H9 (cell line): ENCODE measurements at regions not wholly inside any gene's neighbourhood (a gene's known extent, or its start where the extent isn't known, plus 50 kb on each side); places are given as distances from the start of the nearest gene placed in this dataset.

Experiments
- DNase-seq: peaks from one replicate; pipeline ENCODE4 v3.0.0-alpha.2; 2017
- H2AFZ ChIP-seq: one replicate; pipeline ENCODE4 v1.6.1; 2013; ENCODE audit warnings: mild to moderate bottlenecking, low read length, control low read depth, moderate library complexity
- H2AK5ac ChIP-seq: 2 replicates; pipeline ENCODE4 v1.6.1; 2013; ENCODE audit warnings: low read length, control low read depth, mixed read lengths; ENCODE audit not compliant: insufficient read length
- H2BK120ac ChIP-seq: one replicate; pipeline ENCODE4 v1.6.1; 2013; ENCODE audit warnings: low read depth, mild to moderate bottlenecking, low read length, control low read depth, inconsistent platforms; ENCODE audit not compliant: poor library complexity, severe bottlenecking
- H2BK12ac ChIP-seq: 2 replicates; pipeline ENCODE4 v1.6.1; 2013; ENCODE audit warnings: low read length, control low read depth, mixed read lengths, low read depth; ENCODE audit not compliant: insufficient read length
- H2BK15ac ChIP-seq: 2 replicates; pipeline ENCODE4 v1.6.1; 2013; ENCODE audit warnings: low read depth, low read length, control low read depth
- H2BK20ac ChIP-seq: one replicate; pipeline ENCODE4 v1.6.1; 2013; ENCODE audit warnings: low read depth, mild to moderate bottlenecking, low read length, control low read depth, inconsistent platforms; ENCODE audit not compliant: poor library complexity, severe bottlenecking
- H2BK5ac ChIP-seq: 2 replicates; pipeline ENCODE4 v1.6.1; 2013; ENCODE audit warnings: low read length, control low read depth, mixed read lengths; ENCODE audit not compliant: insufficient read length
- H3K14ac ChIP-seq: 2 replicates; pipeline ENCODE4 v1.6.1; 2013; ENCODE audit warnings: low read length, control low read depth; ENCODE audit not compliant: insufficient read depth
- H3K18ac ChIP-seq: 2 replicates; pipeline ENCODE4 v1.6.1; 2013; ENCODE audit warnings: low read depth, mild to moderate bottlenecking, mixed read lengths, low read length, control low read depth; ENCODE audit not compliant: insufficient read length
- H3K23ac ChIP-seq: 2 replicates; pipeline ENCODE4 v1.6.1; 2013; ENCODE audit warnings: low read length, control low read depth, mixed read lengths, low read depth; ENCODE audit not compliant: insufficient read length
- H3K23me2 ChIP-seq: 2 replicates; pipeline ENCODE4 v1.6.1; 2013; ENCODE audit warnings: low read depth, mild to moderate bottlenecking, mixed read lengths, low read length, control low read depth; ENCODE audit not compliant: insufficient read length, poor library complexity, severe bottlenecking
- H3K27ac ChIP-seq: 2 replicates; pipeline ENCODE4 v1.5.1; 2013; ENCODE audit warnings: low read length, control low read depth, mixed read lengths, low read depth; ENCODE audit not compliant: insufficient read length
- H3K27me3 ChIP-seq: 2 replicates; pipeline ENCODE4 v1.6.1; 2013; ENCODE audit warnings: low read length, control low read depth, inconsistent platforms; ENCODE audit not compliant: insufficient read depth
- H3K4ac ChIP-seq: 2 replicates; pipeline ENCODE4 v1.6.1; 2013; ENCODE audit warnings: low read depth, mild to moderate bottlenecking, control low read depth, inconsistent platforms, low read length, moderate library complexity
- H3K4me1 ChIP-seq: 2 replicates; pipeline ENCODE4 v1.6.1; 2013; ENCODE audit warnings: low read length, control low read depth, inconsistent platforms; ENCODE audit not compliant: insufficient read depth
- H3K4me2 ChIP-seq: 2 replicates; pipeline ENCODE4 v1.6.1; 2013; ENCODE audit warnings: low read length, control low read depth, mixed read lengths; ENCODE audit not compliant: insufficient read length, insufficient read depth
- H3K56ac ChIP-seq: 2 replicates; pipeline ENCODE4 v1.6.1; 2013; ENCODE audit warnings: low read depth, mild to moderate bottlenecking, mixed read lengths, low read length, control low read depth; ENCODE audit not compliant: insufficient read length
- H3K79me1 ChIP-seq: 2 replicates; pipeline ENCODE4 v1.6.1; 2013; ENCODE audit warnings: low read depth, mild to moderate bottlenecking, moderate library complexity, low read length, control low read depth, inconsistent platforms; ENCODE audit not compliant: insufficient read depth, poor library complexity, severe bottlenecking
- H3K79me2 ChIP-seq: 2 replicates; pipeline ENCODE4 v1.6.1; 2013; ENCODE audit warnings: low read length, control low read depth, inconsistent platforms; ENCODE audit not compliant: insufficient read depth
- H3K9ac ChIP-seq: 2 replicates; pipeline ENCODE4 v1.6.1; 2013; ENCODE audit warnings: low read length, control low read depth, mixed read lengths; ENCODE audit not compliant: insufficient read length; ENCODE audit errors: extremely low read depth
- H3K9me3 ChIP-seq: one replicate; pipeline ENCODE4 v1.6.1; 2013; ENCODE audit warnings: low read depth, low read length, inconsistent platforms; ENCODE audit not compliant: control insufficient read depth
- H3T11ph ChIP-seq: one replicate; pipeline ENCODE4 v1.6.1; 2013; ENCODE audit warnings: mild to moderate bottlenecking, low read length, control low read depth, inconsistent platforms
- H4K20me1 ChIP-seq: one replicate; pipeline ENCODE4 v1.6.1; 2013; ENCODE audit not compliant: control insufficient read depth, insufficient read length, insufficient read depth
- H4K5ac ChIP-seq: 2 replicates; pipeline ENCODE4 v1.6.1; 2013; ENCODE audit warnings: low read depth, mild to moderate bottlenecking, mixed read lengths, low read length, control low read depth; ENCODE audit not compliant: insufficient read length
- H4K8ac ChIP-seq: replicated peaks from 2 replicates; pipeline ENCODE4 v1.6.1; 2013; ENCODE audit warnings: low read length, control low read depth, mixed read lengths, low read depth; ENCODE audit not compliant: insufficient read length
- H4K91ac ChIP-seq: 2 replicates; pipeline ENCODE4 v1.6.1; 2013; ENCODE audit warnings: low read depth, mild to moderate bottlenecking, moderate library complexity, mixed read lengths, low read length, control low read depth; ENCODE audit not compliant: insufficient read length
- H3K27ac Mint-ChIP-seq, 3 experiments: 2 replicates in 2 of 3; 3 replicates in 1 of 3; pipeline ENCODE4 v1.8.0; 2020 to 2021; ENCODE audit warnings: mixed read lengths in 3 of 3, mild to moderate bottlenecking in 1 of 3, moderate library complexity in 1 of 3
- H3K27me3 Mint-ChIP-seq: 2 replicates; pipeline ENCODE4 v1.8.0; 2021; ENCODE audit warnings: low read depth, mild to moderate bottlenecking, moderate library complexity, mixed read lengths
- H3K36me3 Mint-ChIP-seq, 3 experiments: 2 replicates in 2 of 3; 3 replicates in 1 of 3; pipeline ENCODE4 v1.8.0; 2020 to 2021; ENCODE audit warnings: low read depth in 3 of 3, mixed read lengths in 3 of 3; ENCODE audit not compliant: insufficient read depth in 1 of 3
- H3K4me1 Mint-ChIP-seq, 2 experiments: 2 replicates each; pipeline ENCODE4 v1.8.0; 2020; ENCODE audit warnings: mixed read lengths in 2 of 2
- H3K4me3 Mint-ChIP-seq, 2 experiments: 2 replicates in 1 of 2; 3 replicates in 1 of 2; pipeline ENCODE4 v1.8.0; 2020 to 2021; ENCODE audit warnings: mild to moderate bottlenecking in 2 of 2, mixed read lengths in 2 of 2, moderate library complexity in 1 of 2
- H3K9me3 Mint-ChIP-seq, 2 experiments: 2 replicates in 1 of 2; 3 replicates in 1 of 2; pipeline ENCODE4 v1.8.0; 2020; ENCODE audit warnings: mild to moderate bottlenecking in 2 of 2, mixed read lengths in 2 of 2, moderate library complexity in 1 of 2
- WGBS: extraction: QIAGEN DNeasy Blood & Tissue Kit; methylation state at CpG from one replicate; pipeline ENCODE4 v1.1.7; 2013; ENCODE audit warnings: missing lambda C conversion rate, low lambda C conversion rate, mixed read lengths; ENCODE audit not compliant: insufficient read length; ENCODE audit errors: extremely low coverage; 5-methylcytosine and 5-hydroxymethylcytosine counted together
- TF ChIP-seq, protein P1 (sequence below): fragments of 200-600 bp; sonication (generic); conservative IDR thresholded peaks from 3 replicates; pipeline ENCODE4 v1.8.0; 2021; ENCODE audit warnings: antibody characterized with exemption, mild to moderate bottlenecking

DNA sequence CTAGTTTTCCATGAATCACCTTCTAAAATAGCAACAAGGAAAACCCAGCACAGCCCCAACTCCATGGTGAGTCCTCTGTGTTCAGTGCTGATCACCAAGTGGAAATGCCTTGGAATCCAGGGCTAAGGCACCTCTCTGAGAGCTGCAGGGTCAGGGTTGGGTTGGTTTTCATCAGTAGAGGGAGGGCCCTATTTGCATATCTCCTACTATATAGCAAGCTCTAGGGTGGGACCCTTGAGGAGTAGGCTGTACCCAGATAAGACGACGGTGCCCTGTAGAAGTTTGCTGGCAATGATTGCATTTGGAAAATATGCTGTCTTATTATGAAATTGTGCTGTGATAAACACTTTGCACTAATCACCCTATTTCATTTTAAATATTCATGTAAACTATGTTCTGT lies 1011.8 kb downstream of the TMEM121 start:
- H3K14ac ChIP-seq: no peak overlapping the region
- no peak overlapping the region for H2AK5ac ChIP-seq
- Mint-ChIP-seq H3K4me3 (no peak overlapping the region), H3K36me3 (peaks cover 0 to 25% (median 7%) of the 10 kb centered on the region in 3 experiments; a peak in 5 of 7 replicates), H3K27ac (no peak overlapping the region), H3K4me1 (no peaks in the 10 kb centered on the region), H3K27me3 (no peaks in the 10 kb centered on the region; the same call in 1 of the 2 replicates), H3K9me3 (peaks cover 93 to 95% of the 10 kb centered on the region in 2 experiments)
- H3K23me2 ChIP-seq: no peaks in the 10 kb centered on the region
- H2BK120ac ChIP-seq: no peak overlapping the region
- H2AFZ ChIP-seq: no peak overlapping the region
- H4K91ac ChIP-seq: no peak overlapping the region
- no peaks in the 10 kb centered on the region for H4K20me1 ChIP-seq
- H2BK5ac ChIP-seq: no peak overlapping the region
- H3K23ac ChIP-seq: no peak overlapping the region
- H3K4me2 ChIP-seq: no peak overlapping the region
- H3K56ac ChIP-seq: no peak overlapping the region
- TF ChIP-seq, protein P1, sequence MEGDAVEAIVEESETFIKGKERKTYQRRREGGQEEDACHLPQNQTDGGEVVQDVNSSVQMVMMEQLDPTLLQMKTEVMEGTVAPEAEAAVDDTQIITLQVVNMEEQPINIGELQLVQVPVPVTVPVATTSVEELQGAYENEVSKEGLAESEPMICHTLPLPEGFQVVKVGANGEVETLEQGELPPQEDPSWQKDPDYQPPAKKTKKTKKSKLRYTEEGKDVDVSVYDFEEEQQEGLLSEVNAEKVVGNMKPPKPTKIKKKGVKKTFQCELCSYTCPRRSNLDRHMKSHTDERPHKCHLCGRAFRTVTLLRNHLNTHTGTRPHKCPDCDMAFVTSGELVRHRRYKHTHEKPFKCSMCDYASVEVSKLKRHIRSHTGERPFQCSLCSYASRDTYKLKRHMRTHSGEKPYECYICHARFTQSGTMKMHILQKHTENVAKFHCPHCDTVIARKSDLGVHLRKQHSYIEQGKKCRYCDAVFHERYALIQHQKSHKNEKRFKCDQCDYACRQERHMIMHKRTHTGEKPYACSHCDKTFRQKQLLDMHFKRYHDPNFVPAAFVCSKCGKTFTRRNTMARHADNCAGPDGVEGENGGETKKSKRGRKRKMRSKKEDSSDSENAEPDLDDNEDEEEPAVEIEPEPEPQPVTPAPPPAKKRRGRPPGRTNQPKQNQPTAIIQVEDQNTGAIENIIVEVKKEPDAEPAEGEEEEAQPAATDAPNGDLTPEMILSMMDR: no peak
- H3K27me3 ChIP-seq: no peaks in the 10 kb centered on the region
- no peak overlapping the region for H3K18ac ChIP-seq
- no peaks in the 10 kb centered on the region for H3K79me2 ChIP-seq
- no peak overlapping the region for H3K9ac ChIP-seq
- no peak overlapping the region for H2BK15ac ChIP-seq
- no CpG with 5 or more reads among the region's 2 CpGs for WGBS
- no peak overlapping the region for H4K5ac ChIP-seq
- no peak overlapping the region for H2BK20ac ChIP-seq
- no peak overlapping the region for H3K4ac ChIP-seq
- no peaks in the 10 kb centered on the region for H3K79me1 ChIP-seq
- no peak overlapping the region for H4K8ac ChIP-seq
- no peak for DNase-seq
- no peak overlapping the region for H2BK12ac ChIP-seq
- no peak overlapping the region for H3T11ph ChIP-seq
- no peaks in the 10 kb centered on the region for H3K4me1 ChIP-seq
- no peak overlapping the region for H3K27ac ChIP-seq
- H3K9me3 ChIP-seq: peaks cover 82% of the 10 kb centered on the region
